HL-60 (cell line): ENCODE measurements at regions not wholly inside any gene's neighbourhood (a gene's known extent, or its start where the extent isn't known, plus 50 kb on each side); places are given as distances from the start of the nearest gene placed in this dataset.

Source experiments
- DNase-seq, 2 experiments: peaks; one replicate each; pipeline ENCODE4 v3.0.0-alpha.2; 2010 to 2020; ENCODE audit warnings: low read depth in 1 of 2, low spot score in 1 of 2
- H3K27ac ChIP-seq: fragments of 250-450 bp; sonication (Bioruptor Pico); replicated peaks from 2 replicates; pipeline ENCODE4 v1.5.1; 2020; ENCODE audit warnings: mild to moderate bottlenecking, moderate library complexity
- H3K27me3 ChIP-seq: fragments of 250-450 bp; sonication (Bioruptor Pico); 2 replicates; pipeline ENCODE4 v1.5.1; 2021; ENCODE audit warnings: mild to moderate bottlenecking, moderate library complexity; ENCODE audit not compliant: insufficient read depth, poor library complexity, severe bottlenecking
- H3K4me3 ChIP-seq: replicated peaks from 2 replicates; pipeline ENCODE4 v1.5.1; 2011; ENCODE audit warnings: mild to moderate bottlenecking, control low read depth, low read length; ENCODE audit not compliant: insufficient read depth
- GABPA ChIP-seq: IDR thresholded peaks from 2 replicates; pipeline ENCODE4 v1.6.1; 2012; ENCODE audit warnings: low read depth
- POLR2AphosphoS5 ChIP-seq: IDR thresholded peaks from 2 replicates; pipeline ENCODE4 v1.6.1; 2012; ENCODE audit warnings: low read depth
- SPI1 ChIP-seq: IDR thresholded peaks from 2 replicates; pipeline ENCODE4 v1.6.1; 2012; ENCODE audit warnings: low read depth, mild to moderate bottlenecking, borderline replicate concordance
- TF ChIP-seq, protein P1 (sequence below): IDR thresholded peaks from one replicate; pipeline ENCODE4 v1.5.1; 2011; ENCODE audit warnings: low read length, control low read depth, inconsistent platforms; ENCODE audit not compliant: insufficient read depth
- TF ChIP-seq, protein P2 (sequence below): IDR thresholded peaks from 2 replicates; pipeline ENCODE4 v1.6.1; 2012; ENCODE audit warnings: low read depth; ENCODE audit not compliant: insufficient replicate concordance

DNA sequence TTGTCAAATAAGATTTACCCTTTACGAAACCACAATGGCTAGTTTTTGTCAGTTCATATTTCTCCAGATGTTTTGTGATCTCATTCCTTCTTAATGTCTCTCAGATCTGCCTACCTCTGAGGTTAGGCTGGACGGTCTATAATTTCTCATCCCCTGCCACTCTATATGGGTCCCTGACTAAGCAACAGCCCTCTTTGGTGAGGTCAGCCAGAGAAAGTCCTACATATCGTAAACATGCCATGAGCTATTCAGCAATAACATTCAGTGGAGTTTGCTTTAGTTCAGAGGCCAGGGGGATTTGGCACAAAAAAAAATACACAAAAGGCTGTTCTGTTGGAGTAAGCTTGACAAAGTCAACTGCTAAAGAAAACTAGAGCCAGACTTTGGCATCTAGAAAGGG, 192.1 kb upstream of the NCKAP5 start:
- TF ChIP-seq SPI1 = no peak
- TF ChIP-seq POLR2AphosphoS5 = no peak
- no peak for TF ChIP-seq GABPA
- TF ChIP-seq, protein P1, sequence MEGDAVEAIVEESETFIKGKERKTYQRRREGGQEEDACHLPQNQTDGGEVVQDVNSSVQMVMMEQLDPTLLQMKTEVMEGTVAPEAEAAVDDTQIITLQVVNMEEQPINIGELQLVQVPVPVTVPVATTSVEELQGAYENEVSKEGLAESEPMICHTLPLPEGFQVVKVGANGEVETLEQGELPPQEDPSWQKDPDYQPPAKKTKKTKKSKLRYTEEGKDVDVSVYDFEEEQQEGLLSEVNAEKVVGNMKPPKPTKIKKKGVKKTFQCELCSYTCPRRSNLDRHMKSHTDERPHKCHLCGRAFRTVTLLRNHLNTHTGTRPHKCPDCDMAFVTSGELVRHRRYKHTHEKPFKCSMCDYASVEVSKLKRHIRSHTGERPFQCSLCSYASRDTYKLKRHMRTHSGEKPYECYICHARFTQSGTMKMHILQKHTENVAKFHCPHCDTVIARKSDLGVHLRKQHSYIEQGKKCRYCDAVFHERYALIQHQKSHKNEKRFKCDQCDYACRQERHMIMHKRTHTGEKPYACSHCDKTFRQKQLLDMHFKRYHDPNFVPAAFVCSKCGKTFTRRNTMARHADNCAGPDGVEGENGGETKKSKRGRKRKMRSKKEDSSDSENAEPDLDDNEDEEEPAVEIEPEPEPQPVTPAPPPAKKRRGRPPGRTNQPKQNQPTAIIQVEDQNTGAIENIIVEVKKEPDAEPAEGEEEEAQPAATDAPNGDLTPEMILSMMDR = no peak
- TF ChIP-seq, protein P2, sequence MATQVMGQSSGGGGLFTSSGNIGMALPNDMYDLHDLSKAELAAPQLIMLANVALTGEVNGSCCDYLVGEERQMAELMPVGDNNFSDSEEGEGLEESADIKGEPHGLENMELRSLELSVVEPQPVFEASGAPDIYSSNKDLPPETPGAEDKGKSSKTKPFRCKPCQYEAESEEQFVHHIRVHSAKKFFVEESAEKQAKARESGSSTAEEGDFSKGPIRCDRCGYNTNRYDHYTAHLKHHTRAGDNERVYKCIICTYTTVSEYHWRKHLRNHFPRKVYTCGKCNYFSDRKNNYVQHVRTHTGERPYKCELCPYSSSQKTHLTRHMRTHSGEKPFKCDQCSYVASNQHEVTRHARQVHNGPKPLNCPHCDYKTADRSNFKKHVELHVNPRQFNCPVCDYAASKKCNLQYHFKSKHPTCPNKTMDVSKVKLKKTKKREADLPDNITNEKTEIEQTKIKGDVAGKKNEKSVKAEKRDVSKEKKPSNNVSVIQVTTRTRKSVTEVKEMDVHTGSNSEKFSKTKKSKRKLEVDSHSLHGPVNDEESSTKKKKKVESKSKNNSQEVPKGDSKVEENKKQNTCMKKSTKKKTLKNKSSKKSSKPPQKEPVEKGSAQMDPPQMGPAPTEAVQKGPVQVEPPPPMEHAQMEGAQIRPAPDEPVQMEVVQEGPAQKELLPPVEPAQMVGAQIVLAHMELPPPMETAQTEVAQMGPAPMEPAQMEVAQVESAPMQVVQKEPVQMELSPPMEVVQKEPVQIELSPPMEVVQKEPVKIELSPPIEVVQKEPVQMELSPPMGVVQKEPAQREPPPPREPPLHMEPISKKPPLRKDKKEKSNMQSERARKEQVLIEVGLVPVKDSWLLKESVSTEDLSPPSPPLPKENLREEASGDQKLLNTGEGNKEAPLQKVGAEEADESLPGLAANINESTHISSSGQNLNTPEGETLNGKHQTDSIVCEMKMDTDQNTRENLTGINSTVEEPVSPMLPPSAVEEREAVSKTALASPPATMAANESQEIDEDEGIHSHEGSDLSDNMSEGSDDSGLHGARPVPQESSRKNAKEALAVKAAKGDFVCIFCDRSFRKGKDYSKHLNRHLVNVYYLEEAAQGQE = no peak
- no peaks in the 10 kb centered on the region for H3K27me3 ChIP-seq
- no peak overlapping the region for H3K27ac ChIP-seq
- DNase-seq = no peak
- H3K4me3 ChIP-seq = no peak overlapping the region

GRCh38 chr2:133765658-133766057, 197.4 kb upstream of the NCKAP5 start:
- no peak for DNase-seq
- TF ChIP-seq GABPA (no peak), SPI1 (no peak), POLR2AphosphoS5 (no peak)
- TF ChIP-seq, protein P2 = no peak
- TF ChIP-seq, protein P1 = no peak
- H3K27ac ChIP-seq = no peak overlapping the region
- no peaks in the 10 kb centered on the region for H3K27me3 ChIP-seq
- no peak overlapping the region for H3K4me3 ChIP-seq

DNA sequence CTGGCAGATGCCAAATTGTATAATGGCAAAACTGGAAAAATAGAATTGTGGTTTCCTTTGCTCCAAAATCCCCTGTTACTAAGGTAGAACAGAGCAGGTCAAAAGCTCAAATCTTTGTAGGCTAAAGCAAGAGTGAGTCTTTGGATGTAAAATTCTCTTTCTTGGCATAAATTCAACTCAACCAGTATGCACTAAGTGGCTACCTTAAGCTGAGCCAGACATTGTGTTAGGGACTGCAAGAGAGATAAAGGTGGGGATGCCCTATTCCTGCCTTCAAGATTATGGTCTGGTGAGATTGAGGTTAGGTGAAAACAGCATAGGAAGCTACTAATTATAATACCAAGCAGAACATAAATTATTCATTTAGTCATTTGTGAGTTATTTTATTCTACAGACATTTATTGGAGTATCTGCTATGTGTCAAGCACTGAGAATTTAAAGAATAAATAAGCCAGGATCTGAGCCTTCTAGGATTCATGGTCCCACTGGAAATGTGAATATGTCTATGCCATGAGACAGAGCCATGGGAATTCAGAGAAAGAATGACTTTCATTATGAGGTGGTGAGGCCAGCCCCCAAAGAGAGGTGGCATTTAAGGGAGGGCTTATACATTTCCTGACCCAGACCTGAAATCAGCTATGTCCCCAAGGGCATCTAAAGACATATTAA, 198.0 kb upstream of the NCKAP5 start:
- no peak overlapping the region for H3K4me3 ChIP-seq
- TF ChIP-seq GABPA (no peak), POLR2AphosphoS5 (no peak), SPI1 (no peak)
- TF ChIP-seq, protein P1 = no peak
- TF ChIP-seq, protein P2 = no peak
- DNase-seq = no peak
- no peaks in the 10 kb centered on the region for H3K27me3 ChIP-seq
- no peak overlapping the region for H3K27ac ChIP-seq
